ENCODE measurements at regions not wholly inside any gene's neighbourhood (a gene's known extent, or its start where the extent isn't known, plus 50 kb on each side); places are given as distances from the start of the nearest gene placed in this dataset.

DNA sequence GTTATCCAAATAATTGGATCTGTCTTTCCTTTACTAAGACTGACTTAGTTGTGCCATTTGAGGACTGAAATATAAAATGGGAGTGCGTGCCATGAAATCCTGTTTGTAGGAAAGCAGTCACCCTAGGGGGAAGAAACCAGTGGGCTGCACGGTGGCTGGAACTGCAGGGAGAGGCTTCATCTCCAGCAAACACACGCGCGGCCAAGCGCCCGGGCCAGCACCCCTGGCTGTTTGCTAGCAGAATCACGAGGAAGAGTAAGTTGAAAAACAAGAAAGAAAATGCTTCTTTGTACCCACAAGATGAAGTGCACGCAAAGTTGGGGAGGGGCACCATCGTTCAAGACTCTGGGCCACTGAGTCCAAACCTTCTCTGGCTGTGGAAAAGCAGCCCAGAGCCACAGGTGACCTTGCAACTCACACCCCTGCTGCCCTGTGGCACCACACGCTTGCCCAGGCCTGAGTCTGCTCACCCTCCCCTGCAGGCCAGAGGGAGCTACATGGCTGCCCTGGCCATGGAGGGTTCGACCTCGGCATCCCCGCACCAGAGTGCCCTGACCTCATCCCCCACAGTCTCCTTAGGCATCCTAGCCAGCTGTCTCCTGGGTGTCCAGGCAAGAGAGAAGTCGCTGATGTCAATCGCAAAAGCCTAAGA, 55.2 kb downstream of the IRX2 start:
- ChIA-PET POLR2A (no interaction called here), CTCF (no interaction called here)
- Histone ChIP-seq H3K27ac (ENCODE audit: low read depth, low read length) (no peak overlapping the region), H3K4me3 (ENCODE audit: low read depth, low read length) (no peak overlapping the region), H3K9me3 (ENCODE audit: control insufficient read depth, insufficient read depth, low read length) (peaks cover 60% of the 10 kb centered on the region), H3K27me3 (ENCODE audit: control insufficient read depth, insufficient read depth, low read length) (no peaks in the 10 kb centered on the region)
- no peak for TF ChIP-seq CTCF (IDR thresholded peaks at IDR 0.05; ENCODE audit: low read depth, low read length)
- DNase-seq (ENCODE audit: low read depth, low spot score): no peak

DNA sequence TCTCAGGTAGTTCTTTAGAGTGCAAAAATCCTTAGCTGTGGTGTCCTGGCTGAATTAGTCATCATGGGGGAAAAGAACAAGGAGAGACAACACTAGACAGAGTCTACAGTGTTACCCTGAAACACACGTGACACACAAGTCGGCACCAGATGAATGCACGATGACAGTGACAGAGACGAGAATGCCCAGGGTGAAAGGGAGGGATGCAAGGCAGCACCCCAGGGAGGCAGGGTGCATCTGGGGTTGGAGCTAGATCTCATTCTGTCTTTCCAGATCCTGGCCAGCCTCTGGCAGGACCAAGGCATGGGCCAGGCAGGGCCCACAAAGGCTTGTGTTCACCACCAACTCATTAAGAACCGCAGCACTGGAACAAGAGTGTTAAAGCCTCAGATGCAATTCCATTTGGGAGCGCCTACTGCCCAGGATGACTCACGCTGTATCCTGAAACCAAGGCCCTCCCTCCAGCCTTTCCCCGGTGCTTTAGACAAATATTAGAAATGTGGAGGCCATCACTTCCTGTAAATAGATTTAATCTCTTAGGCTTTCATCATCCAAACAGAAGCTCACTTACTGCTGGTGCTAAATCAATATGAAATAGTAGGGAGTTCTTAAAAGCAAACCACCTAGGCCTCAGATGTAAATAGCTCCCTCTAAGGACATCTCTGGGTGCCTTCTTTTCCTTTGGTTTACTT, 56.1 kb downstream of the IRX2 start:
- DNase-seq (ENCODE audit: low read depth, low spot score): no peak
- Histone ChIP-seq H3K9me3 (ENCODE audit: control insufficient read depth, insufficient read depth, low read length) (peaks cover 53% of the 10 kb centered on the region), H3K4me3 (ENCODE audit: low read depth, low read length) (no peak overlapping the region), H3K27me3 (ENCODE audit: control insufficient read depth, insufficient read depth, low read length) (no peaks in the 10 kb centered on the region), H3K27ac (ENCODE audit: low read depth, low read length) (no peak overlapping the region)
- no peak for TF ChIP-seq CTCF (IDR thresholded peaks at IDR 0.05; ENCODE audit: low read depth, low read length)
- POLR2A ChIA-PET: no interaction called here
- CTCF ChIA-PET: no interaction called here

DNA sequence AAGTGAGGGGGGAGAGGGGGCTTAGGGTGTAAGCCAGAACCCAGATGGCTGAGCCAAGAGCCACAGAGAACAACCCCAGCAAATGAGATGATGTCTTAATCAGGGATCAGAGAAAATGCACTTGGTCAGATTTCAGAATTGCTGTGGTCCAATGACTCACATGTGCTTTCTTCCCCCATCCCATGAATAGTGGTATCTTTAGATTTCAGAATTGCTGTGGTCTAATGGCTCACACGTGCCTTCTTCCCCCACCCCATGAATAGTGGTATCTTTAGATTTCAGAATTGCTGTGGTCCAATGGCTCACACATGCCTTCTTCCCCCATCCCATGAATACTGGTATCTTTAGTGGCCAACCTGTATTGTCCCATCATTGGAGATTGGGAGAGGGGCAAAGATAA, 59.9 kb downstream of the IRX2 start:
- Histone ChIP-seq H3K27me3 (ENCODE audit: control insufficient read depth, insufficient read depth, low read length) (no peaks in the 10 kb centered on the region), H3K27ac (ENCODE audit: low read depth, low read length) (no peak overlapping the region), H3K9me3 (ENCODE audit: control insufficient read depth, insufficient read depth, low read length) (peaks cover 49% of the 10 kb centered on the region), H3K4me3 (ENCODE audit: low read depth, low read length) (no peak overlapping the region)
- no peak for TF ChIP-seq CTCF (IDR thresholded peaks at IDR 0.05; ENCODE audit: low read depth, low read length)
- no peak for DNase-seq (ENCODE audit: low read depth, low spot score)
- POLR2A ChIA-PET: no interaction called here
- CTCF ChIA-PET: no interaction called here

- Histone ChIP-seq H3K27me3 (ENCODE audit: control insufficient read depth, insufficient read depth, low read length) (no peaks in the 10 kb centered on the region), H3K27ac (ENCODE audit: low read depth, low read length) (no peak overlapping the region), H3K9me3 (ENCODE audit: control insufficient read depth, insufficient read depth, low read length) (peaks cover 46% of the 10 kb centered on the region), H3K4me3 (ENCODE audit: low read depth, low read length) (no peak overlapping the region)
- ChIA-PET POLR2A (no interaction called here), CTCF (no interaction called here)
- no peak for TF ChIP-seq CTCF (IDR thresholded peaks at IDR 0.05; ENCODE audit: low read depth, low read length)
- DNase-seq (ENCODE audit: low read depth, low spot score): no peak
These were observed 61.2 kb downstream of the IRX2 start for GRCh38 chr5:2690293-2690692.

DNA sequence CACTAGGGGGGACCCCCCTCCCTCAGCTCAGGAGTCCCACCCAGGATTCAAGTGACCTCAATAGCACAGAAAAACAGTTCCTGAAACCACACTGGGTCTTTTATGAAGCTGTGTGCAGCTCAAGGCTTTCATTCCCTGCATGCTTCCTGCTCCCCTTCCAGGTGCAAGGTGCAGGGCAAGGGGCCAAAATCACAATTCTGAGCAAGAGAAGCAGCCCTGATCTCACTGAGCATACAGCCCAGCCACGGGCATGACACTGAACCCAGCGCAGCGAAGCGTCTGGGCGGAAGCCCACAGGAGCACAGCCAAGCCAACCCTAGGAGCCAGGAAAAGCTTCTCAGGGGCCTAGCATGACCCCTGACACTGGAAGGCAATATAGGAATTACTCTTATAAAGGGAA, 62.9 kb downstream of the IRX2 start:
- POLR2A ChIA-PET: no interaction called here
- Histone ChIP-seq H3K4me3 (ENCODE audit: low read depth, low read length) (no peak overlapping the region), H3K9me3 (ENCODE audit: control insufficient read depth, insufficient read depth, low read length) (peaks cover 53% of the 10 kb centered on the region)

More for the DNA sequence above, 62.9 kb downstream of the IRX2 start:
- CTCF ChIA-PET: no interaction called here
- no peak for DNase-seq (ENCODE audit: low read depth, low spot score)
- no peak for TF ChIP-seq CTCF (IDR thresholded peaks at IDR 0.05; ENCODE audit: low read depth, low read length)
- Histone ChIP-seq H3K27me3 (ENCODE audit: control insufficient read depth, insufficient read depth, low read length) (no peaks in the 10 kb centered on the region), H3K27ac (ENCODE audit: low read depth, low read length) (no peak overlapping the region)
